Neutrophil (primary cell): ENCODE measurements at regions not wholly inside any gene's neighbourhood (a gene's known extent, or its start where the extent isn't known, plus 50 kb on each side); places are given as distances from the start of the nearest gene placed in this dataset.

ENCODE experiments used
- H3K27ac ChIP-seq: fragments of 200-600 bp; sonication (generic); 2 replicates; pipeline ENCODE4 v1.5.1; 2016; ENCODE audit warnings: mild to moderate bottlenecking, moderate library complexity
- H3K27me3 ChIP-seq: fragments of 200-600 bp; sonication (generic); 2 replicates; pipeline ENCODE4 v1.6.0; 2016; ENCODE audit warnings: mild to moderate bottlenecking
- H3K36me3 ChIP-seq: fragments of 200-600 bp; sonication (generic); 2 replicates; pipeline ENCODE4 v1.5.1; 2017
- H3K4me1 ChIP-seq, 2 experiments: fragments of 200-600 bp in 1 of 2; sonication (generic) in 1 of 2; 1 replicate in 1 of 2; 2 replicates in 1 of 2; pipeline versions ENCODE4 v1.5.1 to v1.6.1; 2013 to 2016; ENCODE audit warnings: low read depth in 1 of 2, low read length in 1 of 2, mild to moderate bottlenecking in 1 of 2, moderate library complexity in 1 of 2; ENCODE audit not compliant: control insufficient read depth in 1 of 2, insufficient read depth in 1 of 2
- H3K4me3 ChIP-seq, 2 experiments: fragments of 200-600 bp in 1 of 2; sonication (generic) in 1 of 2; 1 replicate in 1 of 2; 2 replicates in 1 of 2; pipeline ENCODE4 v1.5.1; 2013 to 2016; ENCODE audit warnings: low read depth in 1 of 2, low read length in 1 of 2, mild to moderate bottlenecking in 1 of 2, moderate library complexity in 1 of 2
- H3K9me3 ChIP-seq: fragments of 200-600 bp; sonication (generic); 2 replicates; pipeline ENCODE4 v1.5.1; 2016
- CTCF ChIP-seq: fragments of 200-600 bp; sonication (generic); IDR thresholded peaks from 2 replicates; pipeline ENCODE4 v1.5.1; 2016; ENCODE audit warnings: antibody characterized with exemption

- H3K27me3 ChIP-seq: no peaks in the 10 kb centered on the region
- no peak for TF ChIP-seq CTCF
- H3K27ac ChIP-seq: no peak overlapping the region
- H3K4me1 ChIP-seq: no peaks in the 10 kb centered on the region
- H3K36me3 ChIP-seq: no peaks in the 10 kb centered on the region
- no peak overlapping the region for H3K4me3 ChIP-seq
- H3K9me3 ChIP-seq: no peaks in the 10 kb centered on the region
These were observed 737.4 kb downstream of the MRPL39 start for GRCh38 chr21:24869862-24870261.

- Histone ChIP-seq H3K27ac (no peak overlapping the region), H3K4me3 (no peak overlapping the region), H3K4me1 (no peaks in the 10 kb centered on the region), H3K9me3 (no peaks in the 10 kb centered on the region), H3K27me3 (no peaks in the 10 kb centered on the region), H3K36me3 (no peaks in the 10 kb centered on the region)
- no peak for TF ChIP-seq CTCF
These were observed 739.2 kb downstream of the MRPL39 start for GRCh38 chr21:24868117-24868516.

GRCh38 chr21:24861471-24861870 is 745.8 kb downstream of the MRPL39 start:
- no peaks in the 10 kb centered on the region for H3K36me3 ChIP-seq
- no peak overlapping the region for H3K27ac ChIP-seq
- no peaks in the 10 kb centered on the region for H3K4me1 ChIP-seq
- H3K9me3 ChIP-seq: no peaks in the 10 kb centered on the region
- no peaks in the 10 kb centered on the region for H3K27me3 ChIP-seq
- TF ChIP-seq CTCF: no peak
- no peak overlapping the region for H3K4me3 ChIP-seq

GRCh38 chr21:24856326-24856725 is 751.0 kb downstream of the MRPL39 start:
- Histone ChIP-seq H3K27me3 (no peaks in the 10 kb centered on the region), H3K9me3 (no peaks in the 10 kb centered on the region), H3K4me3 (no peak overlapping the region), H3K36me3 (no peaks in the 10 kb centered on the region), H3K4me1 (no peaks in the 10 kb centered on the region), H3K27ac (no peak overlapping the region)
- no peak for TF ChIP-seq CTCF

GRCh38 chr21:24852610-24853195 is 754.6 kb downstream of the MRPL39 start:
- H3K27ac ChIP-seq: no peak overlapping the region
- H3K4me1 ChIP-seq: no peaks in the 10 kb centered on the region
- no peak for TF ChIP-seq CTCF
- H3K4me3 ChIP-seq: no peak overlapping the region
- H3K36me3 ChIP-seq: no peaks in the 10 kb centered on the region
- H3K27me3 ChIP-seq: no peaks in the 10 kb centered on the region
- H3K9me3 ChIP-seq: no peaks in the 10 kb centered on the region

- Histone ChIP-seq H3K27me3 (no peaks in the 10 kb centered on the region), H3K36me3 (no peaks in the 10 kb centered on the region), H3K4me1 (no peaks in the 10 kb centered on the region), H3K9me3 (no peaks in the 10 kb centered on the region), H3K27ac (no peak overlapping the region), H3K4me3 (no peak overlapping the region)
- TF ChIP-seq CTCF: no peak
These were observed 757.2 kb downstream of the MRPL39 start for GRCh38 chr21:24850121-24850520.
